ENCODE measurements at regions not wholly inside any gene's neighbourhood (a gene's known extent, or its start where the extent isn't known, plus 50 kb on each side); places are given as distances from the start of the nearest gene placed in this dataset.
A peak's percentile ranks its signal among the peaks of the same experiment; 100 is the strongest.

DNA sequence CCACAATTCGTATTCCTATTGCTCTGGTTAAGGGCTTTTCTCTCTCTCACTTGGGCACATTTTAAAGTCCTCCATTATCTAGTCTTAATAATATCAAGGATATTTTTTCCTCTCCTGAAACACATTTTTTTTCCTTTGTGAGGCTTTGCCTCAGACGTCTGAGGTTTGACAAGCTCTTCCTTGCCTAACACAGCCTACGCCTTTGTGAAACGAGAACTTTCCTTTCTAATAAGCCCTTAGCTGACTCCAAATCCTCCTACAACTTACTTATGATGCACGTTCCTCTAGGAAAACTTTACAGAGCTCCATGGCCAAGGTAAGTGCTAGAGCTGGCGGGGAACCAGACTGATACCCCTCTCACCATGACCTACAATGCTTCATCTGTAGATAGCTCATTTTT lies 841.5 kb downstream of the SOCS6 start:
- H3K9me3 ChIP-seq (ENCODE audit: control insufficient read depth in 3 of 3, low read length in 3 of 3): no peaks in the 10 kb centered on the region
- H3K4me1 ChIP-seq (ENCODE audit: control insufficient read depth in 3 of 3, insufficient read depth in 3 of 3, low read length in 3 of 3): no peaks in the 10 kb centered on the region
- no peak overlapping the region for H3K9ac ChIP-seq (ENCODE audit: low read depth in 1 of 3, low read length in 3 of 3)
- no peaks in the 10 kb centered on the region for H3K36me3 ChIP-seq (ENCODE audit: control insufficient read depth in 3 of 3, insufficient read depth in 3 of 3, low read length in 3 of 3)
- no peaks in the 10 kb centered on the region for H3K27me3 ChIP-seq (ENCODE audit: control insufficient read depth in 3 of 3, insufficient read depth in 3 of 3, low read length in 3 of 3)
- H3K4me3 ChIP-seq (ENCODE audit: low read length in 3 of 3): no peak overlapping the region
- H3K27ac ChIP-seq (ENCODE audit: low read depth, low read length): no peak overlapping the region

DNA sequence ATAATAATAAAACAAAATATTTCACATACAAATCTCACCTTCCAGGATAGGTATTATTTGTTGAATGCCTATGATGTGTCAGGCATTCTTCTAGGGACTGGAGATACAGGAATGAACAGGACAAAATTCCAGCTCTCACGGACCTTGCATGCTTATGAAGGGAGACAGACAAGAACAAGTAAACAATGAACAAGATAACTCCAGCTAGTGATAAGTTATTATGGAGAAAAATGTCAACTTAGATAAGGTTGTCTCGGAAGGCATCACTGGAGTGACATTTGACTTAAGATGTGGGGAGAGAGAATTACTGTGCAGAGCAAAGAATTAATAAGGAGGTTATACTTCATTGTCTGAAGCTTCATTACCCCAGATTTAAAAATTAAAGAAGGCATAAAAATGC lies 836.7 kb downstream of the SOCS6 start:
- Histone ChIP-seq H3K36me3 (ENCODE audit: control insufficient read depth in 3 of 3, insufficient read depth in 3 of 3, low read length in 3 of 3) (no peaks in the 10 kb centered on the region), H3K4me3 (ENCODE audit: low read length in 3 of 3) (no peak overlapping the region), H3K27me3 (ENCODE audit: control insufficient read depth in 3 of 3, insufficient read depth in 3 of 3, low read length in 3 of 3) (no peaks in the 10 kb centered on the region), H3K9me3 (ENCODE audit: control insufficient read depth in 3 of 3, low read length in 3 of 3) (peaks cover 0 to 4% (median 3%) of the 10 kb centered on the region in 3 donors), H3K4me1 (ENCODE audit: control insufficient read depth in 3 of 3, insufficient read depth in 3 of 3, low read length in 3 of 3) (no peaks in the 10 kb centered on the region), H3K9ac (ENCODE audit: low read depth in 1 of 3, low read length in 3 of 3) (no peak overlapping the region), H3K27ac (ENCODE audit: low read depth, low read length) (no peak overlapping the region)

DNA sequence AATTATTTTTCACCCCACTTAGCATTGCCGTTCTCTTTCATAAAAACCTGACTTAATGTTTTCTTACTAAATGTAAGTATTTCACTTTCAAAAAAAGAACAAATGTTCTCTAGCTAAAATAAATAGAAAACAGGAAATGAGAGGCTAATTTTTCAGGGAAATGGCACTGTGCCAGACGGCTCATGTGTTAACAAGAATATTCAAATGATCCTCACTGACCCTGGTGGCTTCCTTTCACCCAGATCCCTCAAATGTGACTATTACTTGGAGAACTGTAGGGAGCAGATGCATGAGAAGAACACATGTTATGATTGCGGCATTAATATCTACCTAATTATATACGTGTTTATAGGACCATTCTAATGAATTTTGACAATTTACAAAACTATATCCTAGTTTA lies 827.7 kb downstream of the SOCS6 start:
- Histone ChIP-seq H3K4me3 (ENCODE audit: low read length in 3 of 3) (no peak overlapping the region), H3K36me3 (ENCODE audit: control insufficient read depth in 3 of 3, insufficient read depth in 3 of 3, low read length in 3 of 3) (no peaks in the 10 kb centered on the region), H3K27me3 (ENCODE audit: control insufficient read depth in 3 of 3, insufficient read depth in 3 of 3, low read length in 3 of 3) (no peaks in the 10 kb centered on the region), H3K4me1 (ENCODE audit: control insufficient read depth in 3 of 3, insufficient read depth in 3 of 3, low read length in 3 of 3) (no peaks in the 10 kb centered on the region), H3K27ac (ENCODE audit: low read depth, low read length) (no peak overlapping the region), H3K9me3 (ENCODE audit: control insufficient read depth in 3 of 3, low read length in 3 of 3) (peaks cover 0 to 4% (median 0%) of the 10 kb centered on the region in 3 donors), H3K9ac (ENCODE audit: low read depth in 1 of 3, low read length in 3 of 3) (no peak overlapping the region)

DNA sequence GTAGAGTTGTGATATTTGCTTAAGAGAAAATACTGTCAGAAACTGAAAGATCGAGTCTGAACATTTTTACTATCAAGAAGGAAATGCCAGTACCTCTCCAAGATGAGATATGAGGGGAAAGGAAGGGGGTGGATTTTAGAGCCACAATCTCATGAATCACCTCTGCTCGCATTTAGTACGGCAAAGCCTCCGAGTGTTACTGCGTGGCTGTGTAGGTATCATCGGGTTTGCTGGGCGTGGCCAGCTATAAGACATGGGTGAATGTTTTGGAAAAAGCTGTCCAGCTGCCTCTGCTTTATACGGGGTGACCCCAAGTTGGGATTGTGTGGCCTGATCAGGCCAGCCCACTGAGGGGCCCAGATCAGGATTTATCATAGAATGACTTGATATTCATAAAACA lies 826.4 kb downstream of the SOCS6 start:
- Histone ChIP-seq H3K4me1 (ENCODE audit: control insufficient read depth in 3 of 3, insufficient read depth in 3 of 3, low read length in 3 of 3) (no peaks in the 10 kb centered on the region), H3K36me3 (ENCODE audit: control insufficient read depth in 3 of 3, insufficient read depth in 3 of 3, low read length in 3 of 3) (no peaks in the 10 kb centered on the region), H3K27me3 (ENCODE audit: control insufficient read depth in 3 of 3, insufficient read depth in 3 of 3, low read length in 3 of 3) (no peaks in the 10 kb centered on the region), H3K4me3 (ENCODE audit: low read length in 3 of 3) (no peak overlapping the region), H3K9ac (ENCODE audit: low read depth in 1 of 3, low read length in 3 of 3) (no peak overlapping the region), H3K27ac (ENCODE audit: low read depth, low read length) (no peak overlapping the region), H3K9me3 (ENCODE audit: control insufficient read depth in 3 of 3, low read length in 3 of 3) (no peaks in the 10 kb centered on the region)

DNA sequence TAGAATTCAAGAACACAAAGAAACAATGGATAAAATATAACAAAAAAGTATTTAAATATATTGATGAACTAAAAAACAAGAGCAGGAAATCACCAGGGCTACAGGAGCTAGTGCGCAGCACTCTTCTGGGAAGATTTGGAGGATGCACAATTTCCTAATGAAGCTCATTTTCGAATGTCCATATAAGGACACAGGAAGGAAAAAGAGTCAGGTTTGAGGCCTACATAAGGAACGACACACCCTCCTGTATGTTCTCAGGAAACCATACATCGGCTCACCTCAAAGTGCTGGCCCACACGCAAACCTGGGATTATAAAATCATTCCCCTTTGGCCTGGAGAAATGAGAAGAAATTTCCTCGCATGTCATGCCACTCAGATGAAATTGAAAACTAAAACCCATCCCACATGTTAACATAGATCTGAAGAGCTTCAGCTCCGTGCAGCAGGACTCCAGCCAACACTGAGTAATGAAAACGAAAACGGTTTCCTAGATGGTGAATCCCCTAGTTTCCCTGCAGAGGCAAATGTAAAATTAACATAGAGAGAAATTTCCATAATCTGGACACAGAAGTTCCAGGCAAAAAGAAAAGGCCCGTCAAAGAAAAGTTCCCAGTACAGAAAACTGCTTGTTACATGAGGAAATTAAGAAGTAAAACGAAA lies 825.8 kb downstream of the SOCS6 start:
- H3K4me1 ChIP-seq (ENCODE audit: control insufficient read depth in 3 of 3, insufficient read depth in 3 of 3, low read length in 3 of 3): no peaks in the 10 kb centered on the region
- no peaks in the 10 kb centered on the region for H3K27me3 ChIP-seq (ENCODE audit: control insufficient read depth in 3 of 3, insufficient read depth in 3 of 3, low read length in 3 of 3)
- no peaks in the 10 kb centered on the region for H3K9me3 ChIP-seq (ENCODE audit: control insufficient read depth in 3 of 3, low read length in 3 of 3)
- H3K9ac ChIP-seq (ENCODE audit: low read depth in 1 of 3, low read length in 3 of 3): no peak overlapping the region
- no peak overlapping the region for H3K27ac ChIP-seq (ENCODE audit: low read depth, low read length)
- no peaks in the 10 kb centered on the region for H3K36me3 ChIP-seq (ENCODE audit: control insufficient read depth in 3 of 3, insufficient read depth in 3 of 3, low read length in 3 of 3)
- H3K4me3 ChIP-seq (ENCODE audit: low read length in 3 of 3): no peak overlapping the region

DNA sequence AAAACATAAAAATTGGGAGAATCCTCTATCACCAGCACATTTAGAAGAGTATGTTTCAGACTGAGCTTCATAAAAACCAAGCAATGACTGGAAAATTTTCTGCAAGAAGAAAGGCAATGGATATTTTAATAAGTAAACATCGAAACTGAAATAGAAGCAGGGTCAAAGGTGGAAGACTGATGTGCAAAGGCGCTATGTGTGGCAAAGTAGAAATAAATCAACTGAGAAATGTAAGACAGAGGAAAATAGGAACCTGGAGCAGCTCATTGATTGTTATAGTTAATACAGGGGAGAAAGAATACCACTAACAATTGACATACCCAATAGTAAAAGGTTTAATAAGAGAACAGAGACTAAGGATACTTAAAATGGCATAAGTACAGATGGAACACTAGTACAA lies 818.4 kb downstream of the SOCS6 start:
- Histone ChIP-seq H3K9ac (ENCODE audit: low read depth in 1 of 3, low read length in 3 of 3) (no peak overlapping the region), H3K9me3 (ENCODE audit: control insufficient read depth in 3 of 3, low read length in 3 of 3) (no peaks in the 10 kb centered on the region), H3K27ac (ENCODE audit: low read depth, low read length) (no peak overlapping the region)

DNA sequence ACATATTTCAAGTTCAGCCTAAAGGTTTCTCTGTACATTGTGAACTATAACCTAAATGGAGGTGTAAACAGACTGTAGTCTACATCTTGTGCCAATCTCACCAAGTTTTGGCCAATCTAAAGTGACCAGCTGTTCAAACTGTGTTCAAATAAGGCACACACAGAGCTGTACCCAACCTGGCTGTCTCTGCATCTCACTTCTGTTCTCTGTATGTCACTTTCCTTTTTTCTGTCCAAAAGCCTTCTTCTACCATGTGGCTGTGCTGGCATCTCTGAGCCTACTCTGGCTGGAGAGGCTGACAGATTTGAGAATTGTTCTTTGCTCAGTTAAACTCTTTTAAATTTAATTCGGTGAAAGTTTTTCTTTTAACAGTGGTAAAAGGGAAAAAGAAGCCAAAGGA lies 817.9 kb downstream of the SOCS6 start:
- H3K27me3 ChIP-seq (ENCODE audit: control insufficient read depth in 3 of 3, insufficient read depth in 3 of 3, low read length in 3 of 3): no peaks in the 10 kb centered on the region
- no peak overlapping the region for H3K9ac ChIP-seq (ENCODE audit: low read depth in 1 of 3, low read length in 3 of 3)
- no peak overlapping the region for H3K27ac ChIP-seq (ENCODE audit: low read depth, low read length)
- H3K9me3 ChIP-seq (ENCODE audit: control insufficient read depth in 3 of 3, low read length in 3 of 3): no peaks in the 10 kb centered on the region
- no peaks in the 10 kb centered on the region for H3K4me1 ChIP-seq (ENCODE audit: control insufficient read depth in 3 of 3, insufficient read depth in 3 of 3, low read length in 3 of 3)
- no peaks in the 10 kb centered on the region for H3K36me3 ChIP-seq (ENCODE audit: control insufficient read depth in 3 of 3, insufficient read depth in 3 of 3, low read length in 3 of 3)
- H3K4me3 ChIP-seq (ENCODE audit: low read length in 3 of 3): no peak overlapping the region

More for the DNA sequence above, 818.4 kb downstream of the SOCS6 start:
- Histone ChIP-seq H3K4me1 (ENCODE audit: control insufficient read depth in 3 of 3, insufficient read depth in 3 of 3, low read length in 3 of 3) (no peaks in the 10 kb centered on the region), H3K36me3 (ENCODE audit: control insufficient read depth in 3 of 3, insufficient read depth in 3 of 3, low read length in 3 of 3) (no peaks in the 10 kb centered on the region), H3K4me3 (ENCODE audit: low read length in 3 of 3) (no peak overlapping the region), H3K27me3 (ENCODE audit: control insufficient read depth in 3 of 3, insufficient read depth in 3 of 3, low read length in 3 of 3) (no peaks in the 10 kb centered on the region)

DNA sequence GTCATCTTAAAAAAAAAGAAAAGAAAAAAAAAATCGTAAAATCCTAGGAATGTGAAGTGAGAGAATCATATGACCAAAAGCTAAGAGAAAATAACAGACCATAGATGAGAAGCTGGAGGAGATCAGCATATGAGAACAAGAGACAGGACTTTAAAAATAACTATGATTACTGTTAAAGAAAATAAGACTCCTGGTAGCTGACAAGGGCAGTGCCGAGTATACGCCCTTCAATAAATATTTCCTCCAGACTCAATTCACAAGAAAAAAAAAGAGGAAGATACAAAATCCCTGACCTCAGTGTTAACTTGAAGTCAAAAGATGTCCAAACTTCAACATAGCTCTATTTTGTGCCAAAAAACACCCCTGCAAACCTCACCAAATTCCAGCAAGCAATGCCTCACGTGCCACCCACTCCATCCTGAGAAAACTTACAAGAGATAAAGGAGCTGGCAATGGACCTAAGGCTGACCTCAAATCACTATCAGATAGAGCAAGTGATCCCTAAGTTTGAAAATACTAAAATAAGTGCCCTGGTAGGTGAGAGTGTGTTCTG lies 817.2 kb downstream of the SOCS6 start:
- H3K27me3 ChIP-seq (ENCODE audit: control insufficient read depth in 3 of 3, insufficient read depth in 3 of 3, low read length in 3 of 3): no peaks in the 10 kb centered on the region
- H3K27ac ChIP-seq (ENCODE audit: low read depth, low read length): no peak overlapping the region
- no peaks in the 10 kb centered on the region for H3K9me3 ChIP-seq (ENCODE audit: control insufficient read depth in 3 of 3, low read length in 3 of 3)
- no peak overlapping the region for H3K4me3 ChIP-seq (ENCODE audit: low read length in 3 of 3)
- H3K36me3 ChIP-seq (ENCODE audit: control insufficient read depth in 3 of 3, insufficient read depth in 3 of 3, low read length in 3 of 3): no peaks in the 10 kb centered on the region
- no peak overlapping the region for H3K9ac ChIP-seq (ENCODE audit: low read depth in 1 of 3, low read length in 3 of 3)
- no peaks in the 10 kb centered on the region for H3K4me1 ChIP-seq (ENCODE audit: control insufficient read depth in 3 of 3, insufficient read depth in 3 of 3, low read length in 3 of 3)

DNA sequence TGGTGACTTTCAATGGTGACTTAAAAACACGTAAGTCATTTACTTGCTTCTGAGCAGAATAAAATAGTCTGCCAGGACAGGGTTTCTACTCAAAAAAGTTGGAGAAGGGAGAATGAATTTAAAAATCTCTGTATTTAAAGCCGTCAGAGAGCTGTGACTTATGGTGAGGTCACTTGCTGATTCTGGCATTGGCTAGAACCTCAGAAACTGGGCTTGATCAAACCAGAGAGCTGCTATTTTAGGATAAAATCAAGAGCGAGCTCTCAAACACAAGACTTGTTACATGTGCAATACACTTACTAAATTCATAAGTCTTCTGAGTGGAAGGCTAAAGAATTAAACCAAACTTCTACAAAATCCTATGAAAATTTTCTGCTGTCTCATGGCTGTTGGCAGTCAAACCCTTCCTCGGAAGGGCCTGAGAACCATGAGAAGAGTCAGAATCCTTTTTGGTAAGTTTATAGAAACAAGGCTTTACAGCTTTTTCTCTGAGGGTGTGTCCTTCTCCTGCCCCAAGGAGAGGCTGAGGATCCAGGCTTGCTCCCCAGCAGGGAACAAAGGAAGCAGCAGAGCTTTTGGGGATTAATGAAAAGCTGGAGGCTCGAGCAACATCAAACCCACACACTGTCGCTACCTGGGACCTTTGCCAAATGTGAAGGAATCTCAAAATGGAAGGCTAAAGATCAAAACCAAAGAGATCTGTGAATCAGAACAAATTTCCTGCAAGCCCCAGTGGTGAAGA lies 816.4 kb downstream of the SOCS6 start:
- no peaks in the 10 kb centered on the region for H3K4me1 ChIP-seq (ENCODE audit: control insufficient read depth in 3 of 3, insufficient read depth in 3 of 3, low read length in 3 of 3)
- H3K27ac ChIP-seq (ENCODE audit: low read depth, low read length): no peak overlapping the region
- H3K36me3 ChIP-seq (ENCODE audit: control insufficient read depth in 3 of 3, insufficient read depth in 3 of 3, low read length in 3 of 3): no peaks in the 10 kb centered on the region
- H3K27me3 ChIP-seq (ENCODE audit: control insufficient read depth in 3 of 3, insufficient read depth in 3 of 3, low read length in 3 of 3): no peaks in the 10 kb centered on the region
- no peak overlapping the region for H3K9ac ChIP-seq (ENCODE audit: low read depth in 1 of 3, low read length in 3 of 3)
- H3K9me3 ChIP-seq (ENCODE audit: control insufficient read depth in 3 of 3, low read length in 3 of 3): no peaks in the 10 kb centered on the region
- peak overlapping the region in 1 of 3 donors; percentile 0 for H3K4me3 ChIP-seq (ENCODE audit: low read length in 3 of 3)

DNA sequence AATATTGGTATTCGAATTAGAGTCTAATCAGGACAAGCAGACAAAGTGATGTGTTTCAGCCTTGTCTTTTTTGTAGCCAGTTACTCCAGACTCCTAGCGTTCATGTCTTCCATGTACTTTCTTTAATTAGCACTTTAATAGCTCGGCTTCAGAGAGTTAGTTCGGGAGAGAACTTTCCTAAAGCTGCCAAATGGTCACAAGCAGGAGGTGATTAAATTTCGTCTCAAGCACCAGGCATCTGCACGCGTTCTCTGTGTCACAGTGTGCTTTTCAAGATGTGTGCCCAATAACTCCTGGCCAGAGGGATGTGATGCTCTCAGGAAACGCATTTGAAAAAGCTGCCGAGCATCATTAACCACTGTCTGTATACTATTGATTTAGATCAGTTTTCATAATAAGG lies 790.8 kb downstream of the SOCS6 start:
- Histone ChIP-seq H3K27me3 (ENCODE audit: control insufficient read depth in 3 of 3, insufficient read depth in 3 of 3, low read length in 3 of 3) (no peaks in the 10 kb centered on the region), H3K36me3 (ENCODE audit: control insufficient read depth in 3 of 3, insufficient read depth in 3 of 3, low read length in 3 of 3) (no peaks in the 10 kb centered on the region), H3K9ac (ENCODE audit: low read depth in 1 of 3, low read length in 3 of 3) (no peak overlapping the region), H3K9me3 (ENCODE audit: control insufficient read depth in 3 of 3, low read length in 3 of 3) (no peaks in the 10 kb centered on the region), H3K27ac (ENCODE audit: low read depth, low read length) (no peak overlapping the region), H3K4me3 (ENCODE audit: low read length in 3 of 3) (no peak overlapping the region), H3K4me1 (ENCODE audit: control insufficient read depth in 3 of 3, insufficient read depth in 3 of 3, low read length in 3 of 3) (no peaks in the 10 kb centered on the region)

Measured in skeletal muscle tissue (tissue), 3 donors.